ENCODE measurements at regions not wholly inside any gene's neighbourhood (a gene's known extent, or its start where the extent isn't known, plus 50 kb on each side); places are given as distances from the start of the nearest gene placed in this dataset.
"Not testable (repeated sequence)": the region's sequence is repeated elsewhere in the genome, so short reads cannot be mapped to it uniquely, and the experiment has no call there.

GRCh38 chr16:88252057-88252794 lies 130.5 kb upstream of the ZNF469 start:
- not testable (repeated sequence) for DNase-seq

DNA sequence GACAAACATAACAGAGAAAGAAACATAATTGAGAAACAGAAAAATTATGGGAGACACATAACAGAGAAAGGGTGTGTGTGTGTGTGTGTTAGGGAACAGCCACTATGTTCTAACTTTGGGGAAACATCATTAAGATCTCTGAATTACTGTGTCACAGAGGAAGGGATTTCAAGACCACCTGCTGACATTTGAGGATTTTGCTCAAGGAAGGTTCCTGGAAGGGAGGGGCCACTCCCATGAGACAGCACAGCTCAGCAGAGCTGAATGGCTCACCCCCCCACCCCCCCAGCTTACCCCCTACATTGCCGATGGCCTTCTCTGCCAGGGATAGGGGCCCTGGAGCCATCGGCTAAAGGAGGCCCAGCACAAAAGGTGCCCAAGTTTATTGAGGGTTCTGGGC lies 124.6 kb upstream of the ZNF469 start:
- not testable (repeated sequence) for DNase-seq

DNA sequence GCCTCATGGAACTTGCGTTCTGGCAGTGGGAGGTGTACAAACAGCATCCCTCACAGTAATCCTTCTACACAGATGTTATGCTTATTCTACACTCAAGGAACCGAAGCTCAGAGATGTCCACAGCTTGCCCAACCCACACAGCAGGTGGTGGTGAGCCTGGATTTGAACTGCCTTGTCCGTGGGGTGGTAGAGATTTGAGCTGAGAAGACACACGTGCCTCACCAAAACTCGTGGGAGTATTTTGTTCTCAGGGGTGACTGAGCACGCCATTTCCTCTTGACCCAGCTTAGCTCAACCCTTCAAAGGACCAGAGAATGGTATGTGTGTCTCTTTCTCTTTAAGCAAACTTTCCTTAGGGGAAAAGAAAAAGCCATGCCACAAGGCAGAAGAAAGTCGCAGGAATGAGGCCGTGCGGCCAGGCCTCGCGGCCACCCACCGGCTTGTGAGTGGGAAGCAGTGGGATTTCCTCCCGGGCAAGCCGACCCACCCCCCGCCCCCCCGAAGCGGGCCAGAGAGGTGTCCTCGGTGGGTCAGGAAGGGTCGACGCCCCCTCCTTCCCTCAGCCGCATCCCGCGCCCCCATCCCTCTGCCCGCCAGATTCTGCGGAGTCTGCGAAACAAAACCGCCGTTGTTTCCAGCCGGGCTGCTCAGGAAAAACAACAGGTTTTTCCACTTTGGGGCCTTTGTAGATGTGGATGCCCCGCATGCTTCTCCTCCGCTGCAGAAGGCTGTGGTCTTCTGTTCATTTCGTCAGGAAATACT lies 123.8 kb upstream of the ZNF469 start:
- not testable (repeated sequence) for DNase-seq

DNA sequence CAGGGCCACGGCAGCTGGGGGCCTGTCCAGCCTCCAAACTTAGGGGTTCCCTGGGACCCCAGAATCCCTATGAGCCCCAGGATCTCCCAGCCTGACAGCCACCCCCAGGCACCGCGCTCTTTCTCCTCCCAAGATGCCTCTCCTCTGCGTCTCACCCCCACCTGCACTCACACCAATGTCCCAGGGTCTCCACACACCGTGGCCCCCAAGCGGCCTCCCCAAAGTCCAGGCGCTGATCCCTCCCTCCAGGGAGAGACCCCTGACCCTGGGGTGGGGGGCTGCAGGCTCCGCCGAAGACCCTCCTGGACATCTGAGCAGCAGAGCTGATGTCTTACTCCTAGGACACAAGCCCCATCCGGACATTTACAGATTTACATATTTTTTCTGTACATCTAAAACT lies 123.2 kb upstream of the ZNF469 start:
- DNase-seq, result not testable (repeated sequence)

DNA sequence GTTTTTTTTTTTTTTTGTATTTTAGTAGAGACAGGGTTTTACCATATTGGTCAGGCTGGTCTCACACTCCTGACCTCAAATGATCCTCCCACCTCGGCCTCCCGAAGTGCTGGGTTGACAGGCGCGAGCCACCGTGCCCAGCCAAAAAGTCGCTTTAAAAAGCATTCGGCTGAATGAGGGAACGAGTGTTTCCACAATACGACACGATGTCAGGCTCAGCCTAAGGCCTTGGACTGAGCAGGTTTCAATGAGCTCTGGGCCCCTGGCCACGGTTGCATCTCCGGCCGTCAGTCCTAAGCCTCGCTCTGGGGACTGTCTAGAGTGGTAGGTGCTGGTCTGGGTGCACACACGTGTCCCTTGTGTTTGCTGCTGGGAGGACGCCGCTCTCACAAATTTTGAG lies 122.6 kb upstream of the ZNF469 start:
- not testable (repeated sequence) for DNase-seq

- DNase-seq, result not testable (repeated sequence)
These were observed 121.7 kb upstream of the ZNF469 start for GRCh38 chr16:88260881-88261665.

DNA sequence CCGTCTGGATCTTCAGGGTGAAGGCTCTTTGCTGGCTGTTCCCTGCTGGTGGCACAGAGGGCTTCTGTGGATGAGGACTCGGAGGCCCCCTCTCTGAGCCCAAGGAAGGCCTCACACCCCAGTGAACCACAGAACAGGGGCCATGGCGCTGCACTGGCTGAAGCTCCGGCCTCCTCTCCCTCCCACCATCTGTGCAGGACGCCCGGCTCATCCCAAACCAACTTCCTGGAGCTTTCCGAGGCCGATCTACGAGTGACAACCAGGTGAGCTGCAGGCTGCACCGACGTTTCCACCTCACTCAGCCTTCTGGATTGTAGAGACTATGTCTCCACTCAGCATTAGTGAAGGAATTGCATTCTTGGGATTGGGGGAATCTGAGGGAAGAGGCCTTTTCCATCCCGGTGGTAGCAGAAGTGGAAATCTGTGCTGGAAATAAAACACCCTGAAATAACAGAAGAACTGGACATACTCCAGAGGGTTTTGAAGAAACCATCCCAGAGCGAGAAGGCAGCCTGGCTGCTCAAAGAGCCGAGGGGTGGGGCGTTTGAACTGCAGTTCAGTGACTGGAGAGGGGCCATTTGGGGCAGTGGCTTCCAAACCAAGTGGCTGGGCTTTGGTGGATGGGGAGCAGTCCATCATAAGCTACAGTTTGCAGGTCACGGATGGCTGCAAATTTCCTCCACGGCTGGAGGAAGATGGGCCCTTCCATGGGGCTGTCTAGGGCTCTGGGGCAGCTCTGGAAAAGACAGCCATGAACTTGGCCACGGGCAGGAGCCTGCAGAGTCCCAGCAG lies 120.7 kb upstream of the ZNF469 start:
- DNase-seq, result not testable (repeated sequence)

GRCh38 chr16:88262858-88263563 lies 119.7 kb upstream of the ZNF469 start:
- not testable (repeated sequence) for DNase-seq

DNA sequence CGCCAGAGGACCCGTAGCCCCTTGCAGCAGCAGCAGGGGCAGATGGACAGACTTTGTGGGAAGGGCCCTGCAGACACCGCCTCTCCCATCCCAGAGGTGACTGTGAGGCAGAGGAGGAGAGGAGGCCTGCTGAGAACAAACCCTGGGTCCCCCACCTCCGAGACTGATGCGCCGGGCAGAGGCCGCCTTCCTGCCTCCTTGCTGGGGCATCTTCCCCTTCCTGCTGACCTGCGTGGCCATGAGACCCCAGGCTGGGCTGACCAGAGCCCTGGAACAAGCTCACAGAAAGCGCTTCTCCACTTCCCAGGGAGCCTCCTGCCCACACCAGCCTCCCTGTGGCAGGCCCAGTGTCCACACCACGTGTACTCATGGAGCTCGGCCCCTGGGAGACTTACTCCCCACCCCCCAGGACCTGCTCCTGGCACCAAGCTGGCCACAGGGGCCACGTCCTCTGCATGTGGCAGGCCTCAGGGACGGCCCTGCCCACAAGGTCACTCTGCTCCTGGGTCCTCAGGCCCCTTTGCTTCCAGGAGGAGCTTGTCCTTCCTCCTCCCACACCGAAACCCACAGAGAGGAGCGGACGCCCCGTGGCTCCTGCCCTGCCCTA lies 119.0 kb upstream of the ZNF469 start:
- not testable (repeated sequence) for DNase-seq

DNA sequence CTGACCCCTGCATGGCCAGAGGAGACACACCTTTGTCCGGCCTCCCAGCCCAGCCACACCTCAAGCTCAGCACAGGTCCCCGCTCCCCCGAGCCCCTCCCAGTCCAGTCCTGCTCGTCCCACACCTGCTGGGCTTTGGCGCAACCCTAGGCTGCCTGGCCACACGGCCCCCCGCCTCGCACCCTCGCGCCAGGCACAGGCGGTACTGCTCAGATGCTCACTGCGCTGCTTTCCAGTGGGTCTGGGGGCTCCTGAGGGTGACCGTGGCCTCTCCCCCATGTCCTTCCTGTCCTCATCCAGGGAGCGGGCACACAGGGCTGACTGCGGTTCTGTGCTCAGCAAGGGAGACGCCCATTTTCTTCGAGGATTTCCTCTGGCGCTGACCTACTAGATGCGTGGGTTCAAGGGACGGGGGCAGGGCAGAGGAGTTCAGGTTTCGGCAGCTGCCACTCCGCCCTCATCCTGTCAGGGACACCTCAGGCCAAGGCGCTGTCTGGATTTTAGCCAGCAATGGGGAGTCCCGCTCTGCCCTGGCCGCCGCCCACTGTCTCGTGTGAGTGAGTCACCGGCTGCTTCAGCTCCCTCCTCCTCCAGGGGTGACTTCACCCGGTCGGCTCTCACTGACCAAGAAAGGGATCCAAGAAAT lies 118.0 kb upstream of the ZNF469 start:
- DNase-seq, result peak; percentile 10

DNA sequence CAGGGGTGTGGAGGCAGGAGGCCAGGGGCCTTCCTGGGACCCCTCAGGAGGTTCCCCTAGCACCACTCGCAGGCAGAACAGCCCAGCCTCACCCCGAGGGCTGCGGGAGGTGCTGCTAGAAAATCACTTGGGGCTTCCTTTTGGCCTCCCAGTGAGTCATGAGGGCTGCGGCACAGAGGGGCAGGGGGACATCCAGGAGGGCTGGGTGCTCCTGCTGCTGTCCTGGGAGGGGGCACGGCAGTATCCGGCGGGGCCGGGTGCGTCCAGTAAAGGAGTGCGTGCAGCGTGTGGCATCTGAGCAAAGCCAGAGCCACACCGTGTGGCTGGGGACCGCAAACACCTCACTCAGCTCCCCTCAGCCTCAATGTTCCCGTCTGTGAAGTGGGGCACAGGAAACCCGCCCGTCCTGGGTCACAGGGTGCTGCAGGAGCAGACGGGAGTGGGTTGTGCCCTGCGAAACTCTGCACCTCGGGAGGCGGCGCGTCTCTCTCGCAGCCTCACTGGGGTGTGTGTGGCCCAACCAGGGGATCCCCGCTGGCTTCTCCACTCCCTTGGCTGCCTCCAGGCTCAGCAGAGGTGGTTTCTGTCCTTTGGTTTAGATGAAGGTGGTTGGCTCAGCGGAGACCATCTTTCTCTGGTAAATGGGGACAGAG lies 117.3 kb upstream of the ZNF469 start:
- DNase-seq, result not testable (repeated sequence)

DNA sequence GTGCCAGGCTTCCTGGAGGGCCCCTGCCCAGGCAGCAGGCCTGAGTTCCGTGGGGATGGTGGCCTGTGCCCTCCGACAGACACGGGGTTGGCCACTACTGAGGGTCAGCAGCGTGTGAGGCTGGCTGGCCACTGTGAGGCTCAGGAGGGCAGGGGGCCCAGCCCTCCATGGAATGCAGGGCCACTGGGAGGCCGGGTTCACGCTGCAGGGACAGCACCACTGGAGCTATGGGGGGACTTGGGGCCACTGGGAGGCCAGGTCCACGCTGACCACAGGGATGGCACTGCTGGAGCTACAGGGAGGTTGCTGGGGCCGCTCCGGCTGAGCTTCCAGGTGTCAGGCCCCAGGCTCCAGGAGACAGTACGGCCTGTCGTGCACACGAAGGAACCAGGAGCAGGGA lies 116.7 kb upstream of the ZNF469 start:
- DNase-seq, result not testable (repeated sequence)

GRCh38 chr16:88266935-88267551 lies 115.7 kb upstream of the ZNF469 start:
- DNase-seq, result not testable (repeated sequence)

DNA sequence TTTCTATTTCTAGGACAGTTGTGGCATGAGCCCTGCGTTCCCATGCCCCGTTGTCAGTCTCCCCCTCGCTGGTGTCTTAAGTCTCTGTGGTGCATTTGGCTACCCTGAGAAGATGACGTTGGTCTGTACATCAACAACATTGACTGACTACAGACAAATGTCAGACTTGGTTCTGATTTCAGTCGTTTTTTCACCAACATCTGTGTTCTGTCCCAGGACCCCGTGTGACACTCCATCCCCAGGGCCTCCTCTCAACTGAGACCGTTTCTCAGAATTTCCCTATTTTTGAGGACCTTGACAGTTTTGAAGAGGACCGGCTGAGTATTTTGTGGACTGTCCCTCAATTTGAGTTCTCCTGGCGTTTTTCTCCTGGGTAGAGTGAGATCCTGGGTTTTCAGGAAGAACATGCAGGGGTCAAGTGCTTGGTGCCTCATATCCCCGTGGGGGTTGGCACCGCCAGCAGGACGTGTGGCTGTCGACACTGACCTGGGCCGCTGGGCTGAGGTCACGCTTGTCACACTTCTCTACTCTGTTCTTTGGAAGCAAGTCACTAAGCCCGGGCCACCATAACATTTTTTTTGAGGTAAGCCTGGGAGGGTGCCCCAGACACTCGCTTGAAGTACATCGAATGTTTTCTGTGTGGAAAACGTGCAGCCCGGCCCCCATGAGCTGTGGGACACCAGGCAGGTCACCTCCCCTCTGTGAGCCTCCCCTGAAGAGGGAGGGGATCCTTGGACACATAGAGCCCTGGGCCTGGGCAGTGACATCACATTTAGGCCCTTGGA lies 114.4 kb upstream of the ZNF469 start:
- DNase-seq, result not testable (repeated sequence)

- not testable (repeated sequence) for DNase-seq
These were observed 112.5 kb upstream of the ZNF469 start for GRCh38 chr16:88270171-88270790.

GRCh38 chr16:88271296-88271695 lies 111.5 kb upstream of the ZNF469 start:
- not testable (repeated sequence) for DNase-seq

GRCh38 chr16:88271776-88272175 lies 111.0 kb upstream of the ZNF469 start:
- DNase-seq, result not testable (repeated sequence)

DNA sequence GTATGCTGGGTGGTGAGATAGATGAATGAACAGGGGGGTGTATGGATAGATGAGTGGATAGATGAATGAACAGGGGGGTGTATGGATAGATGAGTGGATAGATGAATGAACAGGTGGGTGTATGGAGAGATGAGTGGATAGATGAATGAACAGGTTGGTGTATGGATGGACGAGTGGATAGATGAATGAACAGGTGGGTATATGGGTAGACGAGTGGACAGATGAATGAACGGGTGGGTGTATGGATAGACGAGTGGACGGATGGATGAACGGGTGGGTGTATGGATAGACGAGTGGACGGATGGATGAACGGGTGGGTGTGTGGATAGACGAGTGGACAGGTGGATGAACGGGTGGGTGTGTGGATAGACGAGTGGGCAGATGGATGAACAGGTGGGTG lies 110.3 kb upstream of the ZNF469 start:
- not testable (repeated sequence) for DNase-seq

Measured in KG1 (cell line).